ENCODE measurements at regions not wholly inside any gene's neighbourhood (a gene's known extent, or its start where the extent isn't known, plus 50 kb on each side); places are given as distances from the start of the nearest gene placed in this dataset.

- DNase-seq, result no peak
Observed at GRCh38 chr17:12457493-12457892, 208.2 kb upstream of the MYOCD start.

- DNase-seq, result no peak
Observed at GRCh38 chr17:12459736-12460135, 206.0 kb upstream of the MYOCD start.

DNA sequence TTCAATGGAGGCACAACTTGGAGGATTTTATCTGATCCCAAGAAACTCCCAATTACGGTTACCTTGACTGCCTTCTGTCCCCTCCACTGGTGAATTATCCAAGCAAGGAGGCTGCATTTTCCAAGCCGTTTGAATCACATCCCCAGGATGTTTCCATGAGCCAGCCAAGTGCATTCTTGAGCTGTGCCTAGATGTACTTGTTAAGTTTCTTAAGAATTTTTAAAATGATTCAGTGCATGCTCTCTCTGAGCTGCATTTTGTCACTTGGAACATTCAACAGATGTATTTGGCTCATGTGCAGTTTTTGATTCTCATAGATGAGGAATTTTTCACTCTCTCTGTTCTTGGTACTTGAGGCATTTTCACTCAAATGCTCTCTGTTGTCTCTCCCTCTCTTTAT, 202.6 kb upstream of the MYOCD start:
- no peak for DNase-seq

GRCh38 chr17:12472252-12473173, 193.2 kb upstream of the MYOCD start:
- DNase-seq, result no peak

- DNase-seq, result no peak
Observed at GRCh38 chr17:12478311-12478710, 187.4 kb upstream of the MYOCD start.

GRCh38 chr17:12485361-12485906, 180.3 kb upstream of the MYOCD start:
- DNase-seq, result no peak

- DNase-seq, result no peak
Observed at GRCh38 chr17:12489325-12489724, 176.4 kb upstream of the MYOCD start.

GRCh38 chr17:12492450-12492849, 173.2 kb upstream of the MYOCD start:
- no peak for DNase-seq

GRCh38 chr17:12505866-12506265, 159.8 kb upstream of the MYOCD start:
- no peak for DNase-seq

DNA sequence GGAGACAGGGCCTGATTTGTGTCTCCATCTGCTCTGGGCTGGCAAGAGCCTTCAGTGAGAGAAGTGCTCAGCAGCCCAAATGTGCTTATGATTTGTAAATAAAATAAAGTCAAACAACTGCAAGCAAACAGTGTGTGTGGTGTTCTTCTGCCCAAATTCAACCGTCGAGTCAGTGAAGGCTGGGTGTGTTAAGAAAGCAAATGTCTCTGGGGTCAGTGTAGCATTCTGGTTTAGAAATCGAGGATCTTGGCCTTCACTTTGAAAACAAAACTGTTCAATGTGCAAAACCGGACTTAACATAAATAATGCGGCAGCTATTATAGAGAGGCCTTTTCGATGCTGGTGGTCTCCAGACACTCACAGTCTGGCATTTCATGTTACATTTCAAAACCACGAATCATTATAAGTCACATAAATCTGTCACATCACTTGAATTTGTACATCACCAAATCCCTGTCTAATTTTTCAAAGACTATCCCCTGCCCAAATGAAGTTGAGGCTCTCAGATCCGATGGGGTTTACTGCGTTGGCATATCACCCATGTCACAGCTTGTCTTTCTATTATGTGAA, 158.6 kb upstream of the MYOCD start:
- no peak for DNase-seq

- no peak for DNase-seq
Observed at GRCh38 chr17:12509801-12510200, 155.9 kb upstream of the MYOCD start.

GRCh38 chr17:12510535-12510934, 155.2 kb upstream of the MYOCD start:
- DNase-seq, result no peak

DNA sequence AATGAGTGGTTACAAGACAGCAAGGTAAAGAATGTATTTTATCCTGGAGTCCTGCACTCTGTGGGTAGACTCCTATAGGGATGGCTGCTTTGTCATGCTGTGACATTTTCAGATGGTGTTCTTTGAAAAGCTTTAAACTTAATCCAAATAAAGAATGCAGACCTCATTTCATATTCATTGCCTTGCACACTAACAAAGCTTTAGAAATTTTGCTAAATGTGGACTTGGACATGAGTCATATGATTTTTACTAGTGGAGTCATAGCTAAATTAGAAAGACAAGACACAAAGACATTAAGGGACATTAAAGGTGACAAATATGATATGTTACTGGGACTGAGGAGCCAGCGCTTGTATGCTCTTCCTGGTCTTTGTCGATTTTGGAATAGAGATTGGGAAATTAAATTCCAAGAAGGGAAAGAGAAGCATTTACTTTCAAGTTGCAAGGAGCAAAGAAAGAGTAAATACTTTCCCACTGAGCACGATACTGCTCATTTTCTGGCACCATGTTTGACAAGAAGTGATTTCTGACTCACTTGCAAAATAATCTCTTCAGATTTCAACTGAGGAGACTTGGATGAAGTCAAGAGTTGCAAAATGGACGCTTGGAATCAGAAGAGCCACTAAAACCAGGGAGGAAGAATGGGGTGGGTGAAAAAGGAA, 152.9 kb upstream of the MYOCD start:
- DNase-seq, result no peak

DNA sequence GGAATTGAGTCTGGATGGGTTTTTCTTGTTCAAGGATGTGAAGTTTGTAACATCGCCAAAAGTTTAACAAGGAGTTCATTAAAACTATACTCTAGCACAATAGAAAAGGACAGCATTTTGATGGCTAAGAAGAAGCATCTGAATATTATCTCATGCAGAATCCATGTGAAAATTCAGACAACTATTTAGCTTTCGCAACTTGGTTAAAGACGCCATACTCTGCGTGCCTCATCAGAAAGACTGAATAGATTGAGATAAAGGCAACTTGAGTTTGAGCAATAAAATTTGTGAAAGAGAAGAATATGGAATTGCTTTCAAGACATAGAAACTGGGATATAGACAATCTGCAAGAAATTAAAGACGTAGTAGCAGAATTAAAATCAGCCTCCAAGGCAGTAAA, 151.1 kb upstream of the MYOCD start:
- no peak for DNase-seq

- no peak for DNase-seq
Observed at GRCh38 chr17:12519956-12520594, 145.6 kb upstream of the MYOCD start.

DNA sequence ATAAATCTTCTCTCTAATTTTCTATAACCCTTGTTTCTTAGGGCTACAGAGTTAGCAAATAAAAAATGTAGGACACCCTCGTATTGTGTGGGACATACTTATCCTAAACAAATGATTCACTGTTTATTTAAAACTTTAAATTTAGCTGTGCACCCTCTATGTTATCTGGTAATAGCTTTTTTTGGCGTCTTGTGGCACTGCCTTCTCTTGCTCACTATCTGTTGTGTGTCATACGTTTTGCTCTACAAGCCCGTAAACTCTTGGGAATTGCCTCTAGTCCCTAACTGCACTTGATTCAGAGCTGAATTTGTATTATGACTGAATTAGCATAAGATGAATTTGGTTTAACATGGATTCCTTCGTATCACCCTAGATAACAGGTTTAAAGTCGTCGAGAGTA, 144.3 kb upstream of the MYOCD start:
- DNase-seq, result no peak

GRCh38 chr17:12522336-12522735, 143.4 kb upstream of the MYOCD start:
- DNase-seq, result no peak

GRCh38 chr17:12522743-12523183, 142.9 kb upstream of the MYOCD start:
- no peak for DNase-seq

- DNase-seq, result no peak
Observed at GRCh38 chr17:12523244-12523643, 142.4 kb upstream of the MYOCD start.

- no peak for DNase-seq
Observed at GRCh38 chr17:12528036-12528435, 137.7 kb upstream of the MYOCD start.

GRCh38 chr17:12530161-12530560, 135.5 kb upstream of the MYOCD start:
- no peak for DNase-seq

DNA sequence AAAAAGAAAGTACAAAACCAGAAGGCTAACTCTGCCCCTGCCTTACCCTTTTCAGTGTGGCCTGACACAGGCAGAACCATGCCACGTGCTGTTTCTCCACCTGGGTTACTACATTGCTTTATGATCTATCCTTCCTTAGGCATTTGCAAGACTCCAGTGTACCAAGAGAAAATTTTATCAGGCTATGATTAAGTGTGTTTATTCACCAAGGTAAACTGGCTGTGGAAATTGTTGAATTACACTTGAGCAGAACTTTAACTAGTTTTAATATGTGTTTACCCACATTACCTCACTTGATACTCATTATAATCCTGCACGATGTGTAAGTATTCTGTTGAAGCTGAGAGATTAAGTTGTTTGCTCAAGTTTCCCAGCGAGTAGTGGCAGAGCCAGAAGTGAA, 129.7 kb upstream of the MYOCD start:
- no peak for DNase-seq

- no peak for DNase-seq
Observed at GRCh38 chr17:12536472-12536871, 129.2 kb upstream of the MYOCD start.
